ENCODE measurements at regions not wholly inside any gene's neighbourhood (a gene's known extent, or its start where the extent isn't known, plus 50 kb on each side); places are given as distances from the start of the nearest gene placed in this dataset.
"Not testable (repeated sequence)": the region's sequence is repeated elsewhere in the genome, so short reads cannot be mapped to it uniquely, and the experiment has no call there.

- DNase-seq (ENCODE audit: low read depth in 2 of 2): no peak
These were observed 231.6 kb downstream of the FNDC1 start for GRCh38 chr6:159400826-159401225.

- no peak for DNase-seq (ENCODE audit: low read depth in 2 of 2)
These were observed 230.6 kb downstream of the FNDC1 start for GRCh38 chr6:159399751-159400221.

DNA sequence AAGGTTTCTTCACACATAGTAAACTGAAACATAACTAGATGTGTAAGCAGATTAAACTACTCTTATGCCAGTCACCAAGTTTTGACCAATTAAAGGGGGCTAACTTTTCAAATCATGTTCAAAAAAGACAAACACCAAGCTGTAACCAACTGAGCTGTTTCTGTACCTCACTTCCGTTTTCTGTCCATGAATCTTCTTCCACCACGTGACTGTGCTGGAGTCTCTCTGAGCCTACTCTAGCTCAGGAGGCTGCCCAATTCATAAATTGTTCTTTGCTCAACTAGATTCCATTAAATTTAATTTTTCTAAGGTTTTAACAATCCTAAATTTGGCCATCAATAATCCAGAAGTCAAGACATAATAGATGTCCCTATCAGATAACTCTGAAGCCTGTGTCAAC, 229.4 kb downstream of the FNDC1 start:
- no peak for DNase-seq (ENCODE audit: low read depth in 2 of 2)

DNA sequence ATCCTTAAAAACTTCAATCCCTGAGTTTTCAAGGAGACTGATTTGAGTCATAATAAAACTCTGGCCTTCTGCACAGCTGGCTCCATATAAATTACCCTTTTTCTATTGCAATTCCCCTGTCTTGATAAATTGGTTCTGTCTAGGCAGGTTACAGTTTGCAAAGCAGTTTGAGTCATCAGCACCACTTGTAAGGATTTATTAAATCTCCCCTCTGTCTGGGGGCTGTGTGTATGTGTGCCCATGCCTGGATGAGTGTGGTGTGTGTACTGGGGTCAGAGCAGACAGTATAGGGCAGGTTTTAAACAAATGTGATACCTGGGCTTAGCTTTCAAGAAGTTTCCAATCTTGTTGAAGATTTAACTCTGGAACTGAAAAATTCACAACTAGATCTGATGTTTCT, 228.6 kb downstream of the FNDC1 start:
- DNase-seq (ENCODE audit: low read depth in 2 of 2): no peak

GRCh38 chr6:159395609-159396008, 226.4 kb downstream of the FNDC1 start:
- DNase-seq (ENCODE audit: low read depth in 2 of 2): no peak

DNA sequence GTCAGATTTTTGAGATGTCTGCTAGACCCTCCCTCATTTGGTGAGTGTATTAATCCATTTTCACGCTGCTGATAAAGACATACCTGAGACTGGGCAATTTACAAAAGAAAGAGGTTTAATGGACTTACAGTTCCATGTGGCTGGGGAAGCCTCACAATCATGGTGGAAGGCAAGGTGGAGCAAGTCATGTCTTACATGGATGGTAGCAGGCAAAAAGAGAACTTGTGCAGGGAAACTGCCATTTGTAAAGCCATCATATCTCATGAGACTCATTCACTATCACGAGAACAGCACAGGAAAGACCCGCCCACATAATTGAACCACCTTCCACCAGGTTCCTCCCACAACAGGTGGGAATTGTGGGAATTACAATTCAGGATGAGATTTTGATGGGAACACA, 223.5 kb downstream of the FNDC1 start:
- not testable (repeated sequence) for DNase-seq (ENCODE audit: low read depth in 2 of 2)

DNA sequence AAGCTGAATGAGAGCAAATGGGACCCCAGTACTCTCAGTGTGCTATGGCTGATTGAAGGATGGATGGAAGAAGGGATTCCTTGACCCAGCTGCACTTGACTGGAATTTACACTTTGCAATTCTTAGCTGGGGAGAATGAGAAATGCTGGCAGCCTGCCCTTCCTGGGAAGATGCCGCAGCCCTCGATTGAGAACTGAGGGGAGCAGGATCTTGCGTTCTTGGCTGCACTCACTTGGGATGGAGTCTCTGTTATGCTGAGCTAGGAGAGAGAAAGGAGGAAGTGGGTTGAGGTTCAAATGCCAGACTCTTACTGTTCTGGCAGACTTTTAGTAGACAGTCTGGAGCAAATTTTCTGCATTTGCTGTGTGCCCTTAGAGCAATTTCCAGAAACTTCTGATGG, 221.2 kb downstream of the FNDC1 start:
- DNase-seq (ENCODE audit: low read depth in 2 of 2): no peak

DNA sequence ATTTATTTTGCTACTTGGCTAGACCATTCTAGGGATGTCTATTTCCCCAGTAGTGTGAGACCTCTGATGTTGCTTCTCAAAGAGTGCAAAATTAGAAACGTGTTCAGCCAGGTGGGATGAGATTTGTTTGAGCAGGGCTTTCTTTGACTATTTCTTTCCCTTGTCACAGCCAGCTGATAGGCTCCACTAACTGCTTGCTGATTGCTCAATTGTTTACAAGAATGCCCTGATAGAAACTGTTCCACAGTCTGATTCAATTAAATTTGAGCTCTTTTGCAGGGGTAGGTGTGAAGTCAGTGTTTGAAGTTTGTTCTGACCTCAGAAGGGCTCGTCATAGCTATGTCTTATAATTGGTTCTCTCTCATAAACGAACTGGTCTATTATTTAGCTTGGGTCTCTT, 220.5 kb downstream of the FNDC1 start:
- DNase-seq (ENCODE audit: low read depth in 2 of 2): no peak

- DNase-seq (ENCODE audit: low read depth in 2 of 2): no peak
These were observed 210.9 kb downstream of the FNDC1 start for GRCh38 chr6:159380114-159380513.

DNA sequence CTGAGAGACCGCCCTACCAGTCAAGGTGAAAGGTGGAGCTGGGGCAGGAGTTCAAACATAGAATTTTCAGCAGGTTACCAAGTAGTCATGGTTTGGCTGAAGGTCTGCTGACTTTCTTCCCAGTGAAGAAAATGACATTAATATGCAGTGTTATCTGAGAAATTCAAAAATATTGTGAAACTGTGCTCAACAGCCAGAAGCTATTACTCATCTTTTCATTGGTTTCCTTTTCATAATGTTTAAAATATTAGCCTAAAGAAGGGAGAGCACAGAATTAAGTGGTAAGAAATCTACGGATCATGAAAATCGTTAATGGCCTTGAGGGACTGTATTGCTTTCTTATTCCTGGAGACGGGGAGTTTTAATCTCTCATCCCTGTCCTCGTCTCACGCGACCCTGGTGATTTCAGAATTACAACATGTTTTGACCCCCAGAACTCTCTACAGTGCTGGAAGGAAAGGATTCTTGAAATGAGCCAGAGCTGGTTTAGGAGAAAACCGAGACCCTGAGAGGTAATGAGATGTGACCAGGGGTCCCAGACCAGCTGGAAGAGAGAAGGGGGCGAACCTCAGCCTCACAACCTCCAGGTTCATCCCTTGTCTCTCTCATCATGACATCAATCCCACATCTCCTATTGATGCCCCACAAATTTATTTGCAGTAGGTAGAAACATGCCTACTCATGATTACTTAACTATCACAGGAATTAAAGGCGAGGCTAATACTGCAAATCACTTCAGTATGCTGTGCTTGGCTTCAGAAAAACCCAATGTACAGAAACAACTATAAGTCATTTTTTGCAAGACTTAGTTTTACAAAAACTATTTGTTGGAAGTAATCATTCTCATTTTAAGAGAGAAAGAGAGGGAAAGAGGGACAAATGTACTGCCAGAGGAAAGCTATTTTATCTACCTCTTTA, 209.5 kb downstream of the FNDC1 start:
- no peak for DNase-seq (ENCODE audit: low read depth in 2 of 2)

DNA sequence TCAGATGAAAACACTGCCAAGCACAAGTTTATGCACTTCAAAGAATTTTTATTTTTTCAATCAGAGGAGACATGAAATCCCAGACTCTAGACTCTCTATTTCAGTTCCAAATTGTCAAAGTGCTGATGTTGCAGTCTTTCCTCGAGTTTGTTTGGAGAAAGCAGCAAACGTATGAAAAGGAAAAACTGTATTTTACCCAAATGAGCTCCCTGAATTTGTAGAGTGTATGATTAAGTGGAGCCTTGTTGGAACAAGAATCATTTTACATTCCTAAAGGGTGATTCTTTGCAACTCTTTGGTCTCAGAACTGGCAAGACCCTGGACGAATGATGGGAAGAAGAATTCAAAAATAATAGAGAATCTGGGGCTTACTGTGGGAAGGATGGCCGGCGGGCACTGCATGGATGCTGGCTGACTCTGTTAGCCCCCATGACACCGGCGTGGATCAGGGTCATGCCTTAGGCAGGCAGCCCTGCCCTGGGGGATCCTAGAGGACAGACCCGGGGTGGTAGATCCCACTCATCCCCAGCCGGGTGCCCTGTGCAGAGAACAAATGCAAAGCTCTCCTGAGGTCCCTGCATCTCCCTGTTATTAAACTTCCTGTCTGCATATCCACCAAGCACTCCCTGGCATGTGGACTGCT, 207.4 kb downstream of the FNDC1 start:
- DNase-seq (ENCODE audit: low read depth in 2 of 2): no peak

- no peak for DNase-seq (ENCODE audit: low read depth in 2 of 2)
These were observed 205.8 kb downstream of the FNDC1 start for GRCh38 chr6:159375014-159375413.

DNA sequence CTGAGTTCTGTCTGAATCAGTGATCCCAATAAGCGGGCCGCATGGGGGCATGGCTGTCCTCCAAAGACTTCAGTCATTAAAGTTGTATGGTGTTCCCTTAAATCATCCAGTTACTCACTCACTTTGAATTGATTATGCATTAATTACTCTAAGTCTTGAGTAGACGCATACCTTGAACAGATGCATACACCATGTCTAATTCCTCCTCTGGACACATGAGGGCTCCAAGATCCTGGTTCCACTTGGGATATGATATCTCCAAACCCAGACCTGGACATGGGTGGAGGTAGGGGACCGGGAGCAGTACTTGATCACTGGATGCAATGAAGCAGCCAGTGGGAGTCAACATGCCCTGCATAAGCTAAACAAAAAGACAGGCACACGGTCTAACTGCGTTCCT, 204.5 kb downstream of the FNDC1 start:
- no peak for DNase-seq (ENCODE audit: low read depth in 2 of 2)

GRCh38 chr6:159372333-159372732, 203.1 kb downstream of the FNDC1 start:
- no peak for DNase-seq (ENCODE audit: low read depth in 2 of 2)

DNA sequence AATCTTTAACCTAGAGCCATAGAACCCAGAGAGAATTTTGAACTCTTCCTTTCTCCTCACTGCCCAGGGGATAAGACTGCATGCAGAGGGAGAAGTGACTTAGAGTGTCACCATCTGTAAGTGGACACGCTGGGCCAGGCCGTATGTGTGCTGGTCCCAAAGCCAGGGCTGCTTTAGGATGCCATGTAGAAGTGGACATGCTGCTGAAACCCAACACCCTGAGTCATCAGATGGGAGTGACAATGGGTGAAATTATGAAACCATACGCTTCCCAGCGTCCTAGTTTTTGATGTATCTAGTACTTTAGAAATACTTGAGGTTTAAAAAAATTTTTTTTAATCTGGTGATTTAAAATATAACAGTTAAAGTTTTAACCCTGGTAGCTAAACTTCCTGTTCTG, 191.1 kb downstream of the FNDC1 start:
- DNase-seq (ENCODE audit: low read depth in 2 of 2): no peak

GRCh38 chr6:159359581-159360297, 190.5 kb downstream of the FNDC1 start:
- no peak for DNase-seq (ENCODE audit: low read depth in 2 of 2)

GRCh38 chr6:159358562-159358961, 189.4 kb downstream of the FNDC1 start:
- no peak for DNase-seq (ENCODE audit: low read depth in 2 of 2)

DNA sequence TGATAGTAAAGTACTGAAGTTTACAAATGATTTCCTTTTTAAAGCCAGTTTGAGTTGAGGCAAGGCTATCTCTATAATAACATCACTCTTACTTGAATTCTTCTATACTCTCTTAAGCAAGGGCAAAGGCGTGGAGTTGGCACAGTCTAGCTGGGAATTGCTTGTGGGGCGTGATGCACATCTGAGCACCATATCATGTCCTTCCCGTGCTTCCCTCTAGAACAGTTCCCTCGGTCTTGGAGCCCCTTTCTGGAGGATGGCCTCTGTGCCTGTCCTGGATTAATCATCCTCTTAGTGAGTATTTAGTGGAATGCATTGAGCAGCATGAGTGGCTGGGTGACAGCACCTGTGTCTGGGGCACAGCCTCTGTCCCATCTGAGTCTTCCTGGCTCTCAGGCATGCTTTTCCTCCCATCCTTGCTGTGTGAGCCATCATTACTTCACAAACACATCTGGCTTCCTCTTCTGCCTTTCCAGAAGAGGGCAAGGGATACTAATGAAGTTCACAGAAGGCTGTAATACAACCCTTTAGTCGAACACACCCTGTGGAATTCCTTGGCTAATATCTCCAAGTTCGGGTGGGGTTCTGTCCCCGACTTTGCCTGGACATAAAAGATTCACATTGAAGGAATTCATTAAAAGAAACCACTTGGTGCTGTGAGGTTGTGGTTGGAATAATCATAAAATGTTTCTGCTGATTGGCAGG, 188.2 kb downstream of the FNDC1 start:
- DNase-seq (ENCODE audit: low read depth in 2 of 2): no peak

- no peak for DNase-seq (ENCODE audit: low read depth in 2 of 2)
These were observed 184.0 kb downstream of the FNDC1 start for GRCh38 chr6:159353193-159353592.

GRCh38 chr6:159351707-159352106, 182.5 kb downstream of the FNDC1 start:
- DNase-seq (ENCODE audit: low read depth in 2 of 2): no peak

DNA sequence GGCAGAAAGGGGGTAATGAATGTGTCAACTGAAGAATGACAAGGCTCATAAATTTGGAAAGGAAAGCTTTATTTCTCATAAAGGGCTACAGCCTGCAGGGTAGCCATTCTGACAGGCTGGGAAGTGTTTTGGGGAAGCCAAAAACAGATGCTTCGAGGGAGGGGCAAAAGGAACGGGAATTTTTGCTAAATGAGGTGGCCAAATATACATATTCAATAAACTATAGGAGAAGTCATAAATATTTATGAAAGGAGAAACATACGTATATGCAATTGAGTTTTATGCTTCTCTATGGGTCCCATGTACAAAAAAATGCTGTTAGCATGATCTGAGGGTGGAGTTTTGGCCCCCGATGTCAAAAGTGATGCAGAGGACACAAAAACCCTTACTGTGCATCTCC, 180.7 kb downstream of the FNDC1 start:
- DNase-seq (ENCODE audit: low read depth in 2 of 2): no peak

GRCh38 chr6:159343709-159344108, 174.5 kb downstream of the FNDC1 start:
- DNase-seq (ENCODE audit: low read depth in 2 of 2): no peak
